ENCODE measurements at regions not wholly inside any gene's neighbourhood (a gene's known extent, or its start where the extent isn't known, plus 50 kb on each side); places are given as distances from the start of the nearest gene placed in this dataset.

DNA sequence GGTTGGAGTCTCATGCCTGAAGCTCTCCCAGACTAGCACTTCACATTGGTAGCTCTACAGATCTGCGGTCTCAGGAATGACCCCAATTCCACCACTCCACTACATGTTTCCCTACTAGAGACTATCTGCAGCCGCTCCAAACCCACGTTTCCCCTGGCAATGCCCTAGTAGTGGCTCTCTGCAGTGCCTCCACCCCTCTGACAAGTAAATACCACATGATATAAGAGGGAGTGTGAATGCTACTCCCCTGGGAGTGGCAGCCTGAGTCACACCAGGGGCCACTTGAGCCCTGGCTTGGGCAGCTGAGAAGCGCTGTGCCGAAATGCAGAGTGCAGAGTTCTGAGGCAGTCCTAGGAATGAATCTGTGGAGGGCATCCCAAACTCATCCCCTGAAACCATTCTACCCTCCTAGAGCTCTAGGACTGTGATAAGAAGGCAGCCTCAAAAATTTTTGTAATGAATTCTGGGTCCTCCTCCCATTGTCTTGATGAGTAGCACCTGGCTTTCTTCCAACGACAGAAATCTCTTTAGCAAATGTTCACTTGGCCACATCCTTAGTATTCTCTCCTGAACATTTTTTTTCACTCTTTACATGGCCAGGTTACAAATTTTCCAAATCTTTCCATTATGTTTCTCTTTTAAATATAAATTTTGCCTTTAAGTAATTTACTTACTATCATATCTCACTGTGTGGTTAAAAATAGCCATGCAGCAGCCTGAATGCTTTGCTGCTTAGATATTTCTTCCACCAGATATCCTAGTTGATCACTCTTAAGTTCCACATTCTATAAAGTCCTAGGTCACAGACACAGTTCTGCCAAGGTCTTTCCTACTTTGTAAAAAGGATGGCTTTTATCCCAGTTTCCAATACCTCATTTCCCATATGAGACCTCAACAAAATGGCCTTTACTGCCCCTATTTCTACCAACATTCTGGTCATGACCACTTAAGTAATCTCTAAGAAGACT, 160.2 kb upstream of the CPEB2 start:
- TF ChIP-seq, protein P1, sequence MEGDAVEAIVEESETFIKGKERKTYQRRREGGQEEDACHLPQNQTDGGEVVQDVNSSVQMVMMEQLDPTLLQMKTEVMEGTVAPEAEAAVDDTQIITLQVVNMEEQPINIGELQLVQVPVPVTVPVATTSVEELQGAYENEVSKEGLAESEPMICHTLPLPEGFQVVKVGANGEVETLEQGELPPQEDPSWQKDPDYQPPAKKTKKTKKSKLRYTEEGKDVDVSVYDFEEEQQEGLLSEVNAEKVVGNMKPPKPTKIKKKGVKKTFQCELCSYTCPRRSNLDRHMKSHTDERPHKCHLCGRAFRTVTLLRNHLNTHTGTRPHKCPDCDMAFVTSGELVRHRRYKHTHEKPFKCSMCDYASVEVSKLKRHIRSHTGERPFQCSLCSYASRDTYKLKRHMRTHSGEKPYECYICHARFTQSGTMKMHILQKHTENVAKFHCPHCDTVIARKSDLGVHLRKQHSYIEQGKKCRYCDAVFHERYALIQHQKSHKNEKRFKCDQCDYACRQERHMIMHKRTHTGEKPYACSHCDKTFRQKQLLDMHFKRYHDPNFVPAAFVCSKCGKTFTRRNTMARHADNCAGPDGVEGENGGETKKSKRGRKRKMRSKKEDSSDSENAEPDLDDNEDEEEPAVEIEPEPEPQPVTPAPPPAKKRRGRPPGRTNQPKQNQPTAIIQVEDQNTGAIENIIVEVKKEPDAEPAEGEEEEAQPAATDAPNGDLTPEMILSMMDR (IDR thresholded peaks at IDR 0.05) = no peak
- TF ChIP-seq POLR2AphosphoS5 (IDR thresholded peaks at IDR 0.05) (no peak), POLR2A (IDR thresholded peaks at IDR 0.05) (no peak)
- no peak overlapping the region for H3K27ac ChIP-seq
- no peak for DNase-seq (ENCODE audit: low spot score)
- 82% methylated on average over 6 of the region's 6 CpGs for WGBS
- intact Hi-C loops (cut with DNase I) = no loop called here
- H3K4me1 ChIP-seq (replicated peaks) = no peaks in the 10 kb centered on the region
- no peaks in the 10 kb centered on the region for H3K27me3 ChIP-seq (replicated peaks; ENCODE audit: insufficient read depth)
- H3K4me3 ChIP-seq = no peak overlapping the region
- H3K36me3 ChIP-seq = no peaks in the 10 kb centered on the region
- H3K9me3 ChIP-seq = no peaks in the 10 kb centered on the region

DNA sequence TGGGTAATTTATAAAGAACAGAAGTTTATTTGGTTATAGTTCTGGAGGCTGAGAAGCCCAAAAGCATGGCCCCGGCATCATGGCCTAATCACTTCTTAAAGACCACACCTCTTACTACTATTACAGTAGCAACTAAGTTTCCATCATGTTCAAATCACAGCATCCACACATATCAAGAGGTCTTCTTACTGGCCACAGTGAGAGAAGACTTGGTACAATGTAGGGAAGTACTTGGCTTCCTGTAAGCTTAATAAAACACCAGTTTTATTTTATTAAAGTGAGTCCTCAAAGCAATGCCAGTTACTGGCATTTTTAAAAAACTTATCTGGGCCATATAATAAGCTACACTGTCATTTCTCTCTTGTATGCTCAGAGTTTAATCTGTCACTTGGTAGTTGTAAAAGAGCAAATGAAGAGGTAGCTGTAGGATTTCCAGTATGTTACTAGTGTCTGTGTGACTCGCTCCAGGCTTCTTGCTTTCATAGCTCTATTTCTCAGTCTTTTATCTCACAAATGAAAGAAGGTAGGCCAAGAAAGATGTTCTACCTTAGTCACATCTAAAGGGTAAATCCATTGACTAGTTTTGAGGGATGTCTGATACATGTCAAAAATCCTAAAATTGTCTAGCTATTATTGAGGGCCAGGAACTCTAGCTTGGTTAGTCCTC, 159.2 kb upstream of the CPEB2 start:
- intact Hi-C loops (cut with DNase I) = no loop called here
- Histone ChIP-seq H3K36me3 (no peaks in the 10 kb centered on the region), H3K27ac (no peak overlapping the region), H3K4me3 (no peak overlapping the region), H3K9me3 (no peaks in the 10 kb centered on the region), H3K27me3 (replicated peaks; ENCODE audit: insufficient read depth) (no peaks in the 10 kb centered on the region), H3K4me1 (replicated peaks) (no peaks in the 10 kb centered on the region)
- WGBS = 97% methylated on average over 2 of the region's 2 CpGs
- DNase-seq (ENCODE audit: low spot score) = no peak
- TF ChIP-seq POLR2A (IDR thresholded peaks at IDR 0.05) (no peak), POLR2AphosphoS5 (IDR thresholded peaks at IDR 0.05) (no peak)
- TF ChIP-seq, protein P1 (IDR thresholded peaks at IDR 0.05) = no peak

DNA sequence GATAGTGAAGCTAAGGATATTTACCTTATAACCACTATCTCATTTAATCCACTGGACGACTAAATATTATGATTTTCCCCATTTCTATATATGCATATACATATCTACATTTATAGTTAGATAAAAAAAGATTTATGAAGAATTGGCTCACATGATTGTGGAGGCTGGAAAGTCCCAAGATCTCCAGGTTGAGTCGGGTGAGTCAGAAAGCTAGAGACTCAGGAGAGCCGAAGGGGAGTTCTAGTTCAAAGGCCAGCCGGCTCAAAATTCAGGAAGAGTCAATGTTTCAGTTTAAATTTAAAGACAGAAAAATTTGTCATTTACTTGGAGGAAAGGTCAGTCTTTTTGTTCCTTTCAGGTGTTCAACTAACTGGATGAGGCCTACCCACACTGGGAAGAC, 158.2 kb upstream of the CPEB2 start:
- intact Hi-C loops (cut with DNase I) = no loop called here
- WGBS = 83% methylated on average over 4 of the region's 4 CpGs
- no peaks in the 10 kb centered on the region for H3K36me3 ChIP-seq
- no peak overlapping the region for H3K4me3 ChIP-seq
- no peak for DNase-seq (ENCODE audit: low spot score)
- H3K9me3 ChIP-seq = no peaks in the 10 kb centered on the region
- TF ChIP-seq POLR2AphosphoS5 (IDR thresholded peaks at IDR 0.05) (no peak), POLR2A (IDR thresholded peaks at IDR 0.05) (no peak)
- TF ChIP-seq, protein P1 (IDR thresholded peaks at IDR 0.05) = no peak
- no peak overlapping the region for H3K27ac ChIP-seq
- no peaks in the 10 kb centered on the region for H3K4me1 ChIP-seq (replicated peaks)
- H3K27me3 ChIP-seq (replicated peaks; ENCODE audit: insufficient read depth) = no peaks in the 10 kb centered on the region

DNA sequence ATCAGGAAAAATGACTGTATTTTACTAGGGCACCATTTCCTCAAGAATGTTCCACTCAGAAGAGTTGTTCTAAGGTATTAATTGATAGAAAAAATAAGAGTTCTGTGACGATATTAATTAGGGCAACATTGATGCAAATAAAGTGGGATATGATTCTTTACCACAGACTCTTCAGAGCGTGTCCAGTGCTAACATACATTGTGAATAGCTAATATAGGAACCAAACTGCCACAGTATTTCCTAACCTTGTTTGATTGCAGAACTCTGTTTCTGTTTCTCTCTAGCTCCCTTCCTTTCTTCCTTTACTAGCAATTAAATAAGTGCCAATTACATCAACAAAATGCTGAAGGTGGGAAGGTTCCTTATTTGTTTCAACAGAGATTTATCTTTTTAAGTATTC, 154.1 kb upstream of the CPEB2 start:
- H3K27me3 ChIP-seq (replicated peaks; ENCODE audit: insufficient read depth) = no peaks in the 10 kb centered on the region
- DNase-seq (ENCODE audit: low spot score) = no peak
- 77% methylated on average over 2 of the region's 2 CpGs for WGBS
- H3K4me3 ChIP-seq = no peak overlapping the region
- H3K9me3 ChIP-seq = no peaks in the 10 kb centered on the region
- no peaks in the 10 kb centered on the region for H3K4me1 ChIP-seq (replicated peaks)
- no peak for TF ChIP-seq POLR2A (IDR thresholded peaks at IDR 0.05)
- no peak for TF ChIP-seq POLR2AphosphoS5 (IDR thresholded peaks at IDR 0.05)
- TF ChIP-seq, protein P1 (IDR thresholded peaks at IDR 0.05) = no peak
- intact Hi-C loops (cut with DNase I) = no loop called here
- no peak overlapping the region for H3K27ac ChIP-seq
- no peaks in the 10 kb centered on the region for H3K36me3 ChIP-seq
